Panc1 (cell line): ENCODE measurements at regions not wholly inside any gene's neighbourhood (a gene's known extent, or its start where the extent isn't known, plus 50 kb on each side); places are given as distances from the start of the nearest gene placed in this dataset.

Experiments
- ATAC-seq: fragments of 200-7000 bp; cut with Tn5 transposase; 2 replicates; pipeline ENCODE4 v1.9.1; 2020; ENCODE audit warnings: mild to moderate bottlenecking, moderate library complexity
- BruUV-seq: library from RNA; stranded (reverse); fragments of 400-500 nt; replicated peaks from 2 replicates; lab custom pipeline; 2021; lab: Mats Ljungman, UMichigan
- CTCF ChIA-PET: fragments of 300-600 bp; sonication (Branson Sonifier 250); formaldehyde crosslinking; loops from one replicate; lab custom pipeline; 2022; ENCODE audit warnings: antibody characterized with exemption; lab: Charles Lee
- POLR2A ChIA-PET: fragments of 300-600 bp; sonication (Branson Sonifier 250); formaldehyde crosslinking; loops from one replicate; lab custom pipeline; 2022; ENCODE audit warnings: antibody characterized with exemption; lab: Charles Lee
- DNase-seq: peaks from one replicate; pipeline ENCODE4 v3.0.0-alpha.2; 2010; ENCODE audit warnings: low read depth, low spot score
- H3K27ac ChIP-seq: 2 replicates; pipeline ENCODE4 v1.5.1; 2011; ENCODE audit warnings: mild to moderate bottlenecking, low read length, inconsistent platforms
- H3K27me3 ChIP-seq: fragments of 200-500 bp; sonication (Bioruptor generic); 2 replicates; pipeline ENCODE4 v1.6.0; 2014; ENCODE audit warnings: low read length, inconsistent platforms; ENCODE audit not compliant: control insufficient read depth, insufficient read depth
- H3K36me3 ChIP-seq: fragments of 200-500 bp; sonication (Bioruptor generic); 2 replicates; pipeline ENCODE4 v1.5.1; 2014; ENCODE audit warnings: inconsistent platforms, mild to moderate bottlenecking, low read length, moderate library complexity; ENCODE audit not compliant: control insufficient read depth, insufficient read depth
- H3K4me1 ChIP-seq: 2 replicates; pipeline ENCODE4 v1.5.1; 2011; ENCODE audit warnings: inconsistent platforms, mild to moderate bottlenecking, low read length, moderate library complexity; ENCODE audit not compliant: control insufficient read depth, insufficient read depth
- H3K4me3 ChIP-seq, 2 experiments: 2 replicates each; pipeline ENCODE4 v1.5.1; 2011 to 2012; ENCODE audit warnings: low read depth in 2 of 2, low read length in 2 of 2, mild to moderate bottlenecking in 2 of 2, inconsistent platforms in 1 of 2, moderate library complexity in 1 of 2
- H3K9me3 ChIP-seq: fragments of 200-500 bp; sonication (Bioruptor generic); 2 replicates; pipeline ENCODE4 v1.5.1; 2014; ENCODE audit warnings: low read depth, mild to moderate bottlenecking, inconsistent platforms, low read length, moderate library complexity; ENCODE audit not compliant: control insufficient read depth, insufficient read depth
- POLR2AphosphoS5 ChIP-seq: IDR thresholded peaks from 2 replicates; pipeline ENCODE4 v1.6.1; 2012; ENCODE audit warnings: mild to moderate bottlenecking, low read depth, low read length, moderate library complexity
- SIN3A ChIP-seq: IDR thresholded peaks from 2 replicates; pipeline ENCODE4 v1.6.1; 2012; ENCODE audit warnings: low read depth, mild to moderate bottlenecking, low read length, moderate library complexity, borderline replicate concordance; ENCODE audit not compliant: insufficient read depth
- TCF7L2 ChIP-seq: IDR thresholded peaks from 2 replicates; pipeline ENCODE4 v1.6.1; 2011; ENCODE audit warnings: mild to moderate bottlenecking, low read depth, low read length, inconsistent platforms
- in situ Hi-C: cut with HindIII; loops from 2 replicates; pipeline ENCODE4 v1.10.0; 2016; ENCODE audit warnings: low sequenced_read_pairs, low pct_unique_long_range_greater_than_20kb
- intact Hi-C: fragments of 100-400 bp; cut with micrococcal nuclease; formaldehyde crosslinking; loops from one replicate; pipeline ENCODE4 v1.10.0; 2022; ENCODE audit not compliant: unreplicated experiment
- TF ChIP-seq, protein P1 (sequence below), 2 experiments: IDR thresholded peaks; 2 replicates each; pipeline ENCODE4 v1.6.1; 2011 to 2012; ENCODE audit warnings: low read depth in 2 of 2, control low read depth in 1 of 2, low read length in 1 of 2, mild to moderate bottlenecking in 1 of 2, moderate library complexity in 1 of 2; ENCODE audit not compliant: insufficient read depth in 1 of 2
- TF ChIP-seq, protein P2 (sequence below): fragments of 450-650 bp; IDR thresholded peaks from 2 replicates; pipeline ENCODE4 v1.5.1; 2017; ENCODE audit warnings: mild to moderate bottlenecking

DNA sequence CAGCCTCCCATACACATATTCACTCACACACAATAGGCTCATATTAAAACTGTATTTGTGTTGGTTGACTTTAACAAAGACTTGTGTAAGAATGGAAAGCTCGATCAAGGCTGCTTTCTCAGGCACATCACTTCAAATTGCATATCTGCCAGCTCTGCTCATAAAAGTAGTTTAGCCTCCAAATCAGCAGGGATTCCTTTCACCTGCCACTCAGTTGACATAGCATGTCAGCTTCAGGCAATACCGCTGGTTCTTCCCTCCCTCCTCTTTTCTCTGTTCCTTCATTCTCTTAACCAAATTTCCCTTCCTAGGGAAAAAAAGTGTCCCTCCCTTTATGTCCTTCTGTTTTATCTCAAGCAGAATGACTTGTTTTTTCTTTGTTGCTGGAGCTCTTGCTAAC is 450.4 kb upstream of the LARGE1 start:
- no TSS peak for BruUV-seq
- POLR2A ChIA-PET: no interaction called here
- DNase-seq (no peak), ATAC-seq (no peak)
- Histone ChIP-seq H3K27ac (no peak overlapping the region), H3K36me3 (no peaks in the 10 kb centered on the region), H3K4me1 (no peaks in the 10 kb centered on the region), H3K4me3 (no peak overlapping the region), H3K27me3 (no peaks in the 10 kb centered on the region), H3K9me3 (no peaks in the 10 kb centered on the region)
- TF ChIP-seq, protein P1, sequence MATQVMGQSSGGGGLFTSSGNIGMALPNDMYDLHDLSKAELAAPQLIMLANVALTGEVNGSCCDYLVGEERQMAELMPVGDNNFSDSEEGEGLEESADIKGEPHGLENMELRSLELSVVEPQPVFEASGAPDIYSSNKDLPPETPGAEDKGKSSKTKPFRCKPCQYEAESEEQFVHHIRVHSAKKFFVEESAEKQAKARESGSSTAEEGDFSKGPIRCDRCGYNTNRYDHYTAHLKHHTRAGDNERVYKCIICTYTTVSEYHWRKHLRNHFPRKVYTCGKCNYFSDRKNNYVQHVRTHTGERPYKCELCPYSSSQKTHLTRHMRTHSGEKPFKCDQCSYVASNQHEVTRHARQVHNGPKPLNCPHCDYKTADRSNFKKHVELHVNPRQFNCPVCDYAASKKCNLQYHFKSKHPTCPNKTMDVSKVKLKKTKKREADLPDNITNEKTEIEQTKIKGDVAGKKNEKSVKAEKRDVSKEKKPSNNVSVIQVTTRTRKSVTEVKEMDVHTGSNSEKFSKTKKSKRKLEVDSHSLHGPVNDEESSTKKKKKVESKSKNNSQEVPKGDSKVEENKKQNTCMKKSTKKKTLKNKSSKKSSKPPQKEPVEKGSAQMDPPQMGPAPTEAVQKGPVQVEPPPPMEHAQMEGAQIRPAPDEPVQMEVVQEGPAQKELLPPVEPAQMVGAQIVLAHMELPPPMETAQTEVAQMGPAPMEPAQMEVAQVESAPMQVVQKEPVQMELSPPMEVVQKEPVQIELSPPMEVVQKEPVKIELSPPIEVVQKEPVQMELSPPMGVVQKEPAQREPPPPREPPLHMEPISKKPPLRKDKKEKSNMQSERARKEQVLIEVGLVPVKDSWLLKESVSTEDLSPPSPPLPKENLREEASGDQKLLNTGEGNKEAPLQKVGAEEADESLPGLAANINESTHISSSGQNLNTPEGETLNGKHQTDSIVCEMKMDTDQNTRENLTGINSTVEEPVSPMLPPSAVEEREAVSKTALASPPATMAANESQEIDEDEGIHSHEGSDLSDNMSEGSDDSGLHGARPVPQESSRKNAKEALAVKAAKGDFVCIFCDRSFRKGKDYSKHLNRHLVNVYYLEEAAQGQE (IDR thresholded peaks at IDR 0.05; ENCODE audit: insufficient read depth in 1 of 2, low read depth in 2 of 2, low read length in 1 of 2): no peak
- TF ChIP-seq SIN3A: no peak
- TF ChIP-seq, protein P2, sequence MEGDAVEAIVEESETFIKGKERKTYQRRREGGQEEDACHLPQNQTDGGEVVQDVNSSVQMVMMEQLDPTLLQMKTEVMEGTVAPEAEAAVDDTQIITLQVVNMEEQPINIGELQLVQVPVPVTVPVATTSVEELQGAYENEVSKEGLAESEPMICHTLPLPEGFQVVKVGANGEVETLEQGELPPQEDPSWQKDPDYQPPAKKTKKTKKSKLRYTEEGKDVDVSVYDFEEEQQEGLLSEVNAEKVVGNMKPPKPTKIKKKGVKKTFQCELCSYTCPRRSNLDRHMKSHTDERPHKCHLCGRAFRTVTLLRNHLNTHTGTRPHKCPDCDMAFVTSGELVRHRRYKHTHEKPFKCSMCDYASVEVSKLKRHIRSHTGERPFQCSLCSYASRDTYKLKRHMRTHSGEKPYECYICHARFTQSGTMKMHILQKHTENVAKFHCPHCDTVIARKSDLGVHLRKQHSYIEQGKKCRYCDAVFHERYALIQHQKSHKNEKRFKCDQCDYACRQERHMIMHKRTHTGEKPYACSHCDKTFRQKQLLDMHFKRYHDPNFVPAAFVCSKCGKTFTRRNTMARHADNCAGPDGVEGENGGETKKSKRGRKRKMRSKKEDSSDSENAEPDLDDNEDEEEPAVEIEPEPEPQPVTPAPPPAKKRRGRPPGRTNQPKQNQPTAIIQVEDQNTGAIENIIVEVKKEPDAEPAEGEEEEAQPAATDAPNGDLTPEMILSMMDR: no peak
- TF ChIP-seq TCF7L2: no peak
- no peak for TF ChIP-seq POLR2AphosphoS5
- intact Hi-C loops: no loop called here
- CTCF ChIA-PET: no interaction called here
- in situ Hi-C loops: no loop called here

DNA sequence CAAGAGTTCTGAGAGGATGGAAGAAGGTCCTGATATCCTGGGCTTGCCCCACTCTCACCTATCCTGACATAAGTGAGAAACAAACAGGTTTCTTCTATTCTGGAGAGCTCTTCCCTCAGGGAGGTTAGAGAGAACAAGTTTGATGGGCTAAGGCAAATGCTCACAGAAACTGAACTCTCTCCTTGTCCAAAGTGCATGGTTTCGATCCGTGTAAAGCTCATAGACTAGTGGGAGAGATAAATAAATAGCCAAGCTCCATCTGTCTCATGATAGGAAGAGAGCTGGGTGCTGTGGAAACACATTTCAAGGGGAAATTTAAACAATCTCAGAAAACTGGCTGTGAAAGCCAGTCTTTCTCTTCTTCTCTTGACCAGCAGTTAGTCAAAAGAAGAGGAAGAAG is 459.5 kb upstream of the LARGE1 start:
- Histone ChIP-seq H3K9me3 (no peaks in the 10 kb centered on the region), H3K4me3 (no peak overlapping the region), H3K4me1 (no peaks in the 10 kb centered on the region), H3K27me3 (no peaks in the 10 kb centered on the region), H3K27ac (no peak overlapping the region), H3K36me3 (no peaks in the 10 kb centered on the region)
- in situ Hi-C loops (no loop called here), intact Hi-C loops (no loop called here)
- ATAC-seq (no peak), DNase-seq (no peak)
- TF ChIP-seq TCF7L2 (no peak), SIN3A (no peak), POLR2AphosphoS5 (no peak)
- TF ChIP-seq, protein P2: no peak
- TF ChIP-seq, protein P1 (IDR thresholded peaks at IDR 0.05; ENCODE audit: insufficient read depth in 1 of 2, low read depth in 2 of 2, low read length in 1 of 2): no peak
- ChIA-PET POLR2A (no interaction called here), CTCF (no interaction called here)
- BruUV-seq: no TSS peak
